Cerebellar cortex (tissue), 1 donor: ENCODE measurements at regions not wholly inside any gene's neighbourhood (a gene's known extent, or its start where the extent isn't known, plus 50 kb on each side); places are given as distances from the start of the nearest gene placed in this dataset.
A peak's percentile ranks its signal among the peaks of the same experiment; 100 is the strongest.

Experiments
- DNase-seq: peaks from one replicate; pipeline ENCODE4 v3.0.0-alpha.2; 2015; ENCODE audit warnings: low spot score

DNA sequence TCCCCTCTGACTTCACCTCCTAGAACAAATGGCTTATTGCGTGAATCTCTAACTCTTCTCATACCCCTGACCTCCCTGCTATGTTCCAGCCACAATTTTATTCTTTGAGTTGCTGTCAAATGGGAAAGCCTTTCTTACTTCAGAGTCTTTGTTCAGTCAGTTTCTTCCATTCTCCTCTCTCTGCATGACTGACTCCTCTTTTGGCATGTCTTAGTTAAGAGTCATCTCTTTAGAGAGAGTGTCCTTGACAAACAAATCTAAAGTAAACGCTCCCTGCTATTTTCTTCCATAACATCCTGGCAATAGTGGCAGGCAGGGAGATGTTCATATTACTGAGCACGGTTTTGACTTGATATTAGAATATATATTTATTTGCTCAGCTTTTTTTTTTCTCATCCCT lies 170.7 kb upstream of the ERBB4 start:
- no peak for DNase-seq

- DNase-seq: no peak
Measured at GRCh38 chr2:212708355-212708754, 169.8 kb upstream of the ERBB4 start.

DNA sequence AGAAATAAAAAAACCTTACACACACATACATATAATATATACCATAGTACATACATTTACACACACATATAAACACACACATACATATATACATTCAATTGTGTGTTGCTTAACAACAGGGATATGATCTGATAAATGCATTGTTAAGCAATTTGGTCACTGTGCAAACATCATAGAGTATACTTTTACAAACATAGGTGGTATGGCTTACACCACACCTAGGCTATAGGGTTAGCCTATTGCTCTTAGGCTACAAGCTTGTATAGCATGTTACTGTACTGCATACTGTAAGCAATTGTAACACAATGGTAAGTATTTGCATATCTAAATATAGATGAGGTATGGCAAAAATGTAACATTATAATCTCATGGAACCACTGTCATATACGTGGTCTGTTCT lies 156.8 kb upstream of the ERBB4 start:
- DNase-seq: no peak

DNA sequence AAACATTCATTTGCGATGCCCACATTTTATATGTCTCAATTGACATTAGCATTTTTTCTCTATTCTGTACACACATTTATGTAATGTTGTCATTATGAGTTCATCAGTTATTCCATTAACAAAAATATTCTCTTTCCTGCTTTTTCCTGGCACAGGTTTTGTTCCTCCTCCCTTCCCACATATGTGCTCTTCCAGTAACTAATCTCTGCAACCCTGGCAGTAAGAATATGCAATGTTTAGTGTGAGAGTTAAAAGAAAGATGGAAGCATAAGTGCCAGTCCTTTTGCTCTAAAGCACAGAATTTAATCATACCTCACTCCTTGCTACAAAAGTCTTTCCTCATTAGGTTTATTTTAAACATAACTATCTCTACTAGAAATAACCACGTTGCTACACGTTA lies 155.8 kb upstream of the ERBB4 start:
- DNase-seq: no peak

DNA sequence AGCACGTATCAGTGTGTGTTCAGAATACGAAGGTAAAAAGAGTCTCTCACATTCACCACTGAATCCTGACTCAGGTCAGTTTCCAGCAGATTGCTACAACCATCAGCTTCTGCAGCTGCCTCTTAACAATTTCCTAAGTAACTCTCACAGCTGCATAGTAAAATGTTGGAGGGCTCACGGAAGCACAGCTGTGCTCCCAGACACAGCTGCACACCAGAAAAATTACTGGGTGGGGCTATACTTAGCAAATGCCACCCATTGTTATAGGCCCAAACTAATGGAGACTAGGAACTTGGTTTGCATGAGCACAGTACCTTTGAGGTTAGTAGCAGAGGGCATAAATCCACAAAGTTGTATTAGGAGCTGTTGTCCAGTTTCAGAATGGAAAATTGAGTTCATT lies 153.9 kb upstream of the ERBB4 start:
- DNase-seq: no peak

DNA sequence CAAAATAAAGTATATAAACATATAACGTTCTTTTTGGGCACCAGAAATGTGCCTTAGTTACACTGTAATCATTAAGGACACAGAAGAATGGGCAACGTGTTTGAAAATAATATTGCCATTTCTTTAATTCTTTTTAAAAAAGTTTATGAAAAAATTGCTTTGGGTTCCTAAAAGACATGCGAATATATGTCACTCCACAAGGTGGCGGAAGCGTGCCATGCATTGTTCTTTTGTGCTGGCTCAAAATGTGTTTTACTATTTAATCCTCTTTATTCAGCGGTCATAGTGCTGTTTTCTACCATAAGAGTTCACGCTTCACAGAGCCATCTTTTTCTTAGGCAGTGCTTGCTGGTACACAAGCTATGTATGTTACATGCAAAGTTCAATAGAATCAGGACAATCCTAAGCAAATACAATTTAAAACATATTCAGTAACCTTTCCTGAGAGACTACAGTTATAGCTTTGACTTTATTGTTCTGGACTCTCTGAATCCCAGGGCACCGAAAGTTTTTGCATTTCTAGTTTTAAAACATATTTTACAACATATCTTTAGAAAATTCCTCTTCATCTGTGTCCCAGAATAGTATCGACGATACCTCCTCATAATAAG lies 147.8 kb upstream of the ERBB4 start:
- peak; percentile 49 for DNase-seq

DNA sequence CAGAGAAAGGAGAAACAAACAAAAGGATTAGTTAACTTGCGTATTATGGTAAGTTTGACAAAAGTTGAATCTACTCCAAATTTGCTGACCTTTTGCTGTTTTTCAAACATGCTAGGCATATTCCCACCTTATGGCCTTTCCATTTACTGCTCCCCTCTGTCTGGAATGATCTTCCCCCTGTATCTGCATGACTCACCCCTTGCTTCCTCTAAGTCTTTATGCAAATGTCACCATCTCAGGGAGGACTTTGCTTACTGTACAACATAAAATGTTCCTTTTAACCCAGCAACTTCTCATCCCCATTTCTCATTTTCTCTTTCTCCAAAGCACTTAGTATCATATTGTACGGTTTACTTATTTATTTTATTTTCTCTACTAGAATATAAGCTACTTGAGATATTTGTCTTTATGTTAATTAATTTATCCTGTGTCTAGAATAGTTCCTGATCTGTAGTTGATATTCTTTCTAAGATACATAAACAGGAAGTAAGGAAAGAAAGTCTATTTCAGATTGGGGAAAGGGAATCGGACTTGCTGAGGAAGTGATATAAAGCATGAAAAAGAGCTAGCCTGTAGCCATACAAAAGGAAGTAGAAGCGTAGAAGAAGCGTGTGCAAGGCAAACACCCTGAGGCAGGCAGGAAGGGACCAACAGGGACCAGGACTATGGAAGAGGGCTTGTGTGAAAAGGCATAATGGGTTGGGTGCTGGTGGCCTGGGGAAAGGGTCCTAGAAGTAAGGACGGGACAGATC lies 144.9 kb upstream of the ERBB4 start:
- no peak for DNase-seq

DNA sequence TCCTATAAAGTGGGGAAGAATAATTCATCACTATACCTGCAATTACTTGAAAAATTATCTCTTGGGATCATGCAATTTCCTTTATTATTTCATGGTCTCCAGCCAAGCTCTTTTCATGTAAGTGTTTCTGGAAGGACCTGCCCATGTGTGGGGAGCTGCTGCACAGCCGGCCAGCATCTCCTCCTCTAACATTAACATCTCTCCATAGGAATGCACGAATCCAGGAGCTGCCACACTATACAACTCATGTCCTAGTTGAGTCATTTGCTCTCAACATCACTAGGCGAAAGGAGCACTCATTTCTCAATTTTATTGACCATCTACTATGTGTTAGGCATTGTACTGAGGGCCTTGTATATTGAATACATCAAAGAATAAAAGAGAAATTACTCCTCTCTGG lies 144.3 kb upstream of the ERBB4 start:
- no peak for DNase-seq

- DNase-seq: no peak
Measured at GRCh38 chr2:212677466-212677865, 138.9 kb upstream of the ERBB4 start.

DNA sequence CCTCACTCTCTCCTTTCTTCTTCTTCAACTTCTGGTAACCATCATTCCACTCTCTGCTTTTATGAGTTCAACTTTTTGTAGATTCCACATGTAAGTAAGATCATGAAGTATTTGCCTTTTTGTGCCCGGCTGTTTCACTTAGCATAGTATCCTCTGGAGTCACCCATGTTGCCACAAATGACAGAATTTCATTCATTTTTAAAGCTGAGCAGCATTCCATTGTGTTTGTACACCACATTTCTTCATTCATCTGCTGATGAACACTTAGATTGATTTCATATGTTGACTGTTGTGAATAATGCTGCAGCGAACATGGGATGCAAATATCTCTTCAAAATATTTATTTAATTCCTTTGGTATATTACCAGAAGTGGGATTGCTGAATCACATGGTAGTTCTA lies 133.6 kb upstream of the ERBB4 start:
- no peak for DNase-seq

DNA sequence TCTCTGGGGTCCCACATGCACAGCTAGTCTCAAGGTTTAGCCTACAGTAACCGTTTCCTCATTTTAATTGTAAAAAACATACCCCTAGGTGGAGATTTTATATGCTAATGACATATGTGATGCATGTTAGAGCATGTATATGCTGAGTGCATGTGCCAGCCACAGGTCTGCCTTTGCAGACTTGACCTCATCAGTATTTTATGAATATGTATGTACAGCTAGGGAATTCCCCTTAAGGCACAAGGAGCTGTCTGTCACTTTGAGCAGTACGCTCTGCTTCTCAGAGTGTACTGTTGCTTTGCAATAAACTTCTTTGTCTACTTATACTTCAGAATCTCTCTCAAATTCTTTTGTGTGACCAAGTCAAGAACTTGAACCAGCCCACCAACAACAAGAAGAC lies 131.2 kb upstream of the ERBB4 start:
- DNase-seq: no peak

DNA sequence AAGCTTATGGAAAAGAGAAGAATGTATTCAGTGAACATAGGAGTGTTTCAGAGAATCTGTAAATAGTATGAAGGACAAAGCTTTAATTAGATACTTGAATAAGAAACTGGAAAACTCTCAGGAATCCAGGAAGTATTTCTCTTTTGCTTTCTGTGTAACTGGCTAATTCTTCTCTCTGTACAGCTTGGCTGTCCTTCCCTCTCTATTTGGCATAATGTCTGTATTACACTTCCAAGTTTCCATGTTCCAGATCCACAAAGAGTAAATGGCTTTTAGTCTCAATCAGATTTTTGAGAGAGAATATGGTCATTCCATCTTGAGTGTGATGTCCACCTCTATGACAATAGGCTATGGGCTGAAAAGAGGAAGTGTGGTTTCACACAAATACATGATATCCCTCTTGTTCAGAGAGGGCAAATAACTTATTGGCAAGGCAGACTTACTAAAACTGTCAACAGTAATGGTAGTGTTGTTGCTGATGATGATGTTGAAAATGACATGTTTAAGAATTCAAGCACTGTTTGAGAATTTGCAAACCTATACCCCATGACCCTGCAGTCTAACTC lies 129.2 kb upstream of the ERBB4 start:
- DNase-seq: peak; percentile 13

GRCh38 chr2:212665948-212666347 lies 127.3 kb upstream of the ERBB4 start:
- DNase-seq: no peak

DNA sequence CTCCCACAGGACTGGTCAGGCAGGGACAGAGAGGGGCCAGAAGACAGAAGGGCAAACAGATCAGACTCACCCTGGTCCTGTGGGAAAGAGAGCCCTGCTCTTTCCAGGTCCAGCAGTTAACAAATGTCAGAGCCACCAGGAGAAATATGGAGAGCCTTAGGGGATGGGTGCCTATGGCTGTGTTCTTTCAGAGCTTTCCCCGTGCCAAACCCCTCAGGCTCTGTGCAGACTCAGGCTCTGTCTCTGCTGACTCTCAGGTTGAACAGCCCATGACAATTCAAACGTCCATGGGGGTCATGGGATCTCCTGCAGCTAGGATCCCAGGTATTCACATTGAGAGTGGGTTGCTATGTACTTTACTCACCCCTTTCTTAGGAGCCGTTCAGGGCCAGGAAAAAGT lies 120.8 kb upstream of the ERBB4 start:
- no peak for DNase-seq

DNA sequence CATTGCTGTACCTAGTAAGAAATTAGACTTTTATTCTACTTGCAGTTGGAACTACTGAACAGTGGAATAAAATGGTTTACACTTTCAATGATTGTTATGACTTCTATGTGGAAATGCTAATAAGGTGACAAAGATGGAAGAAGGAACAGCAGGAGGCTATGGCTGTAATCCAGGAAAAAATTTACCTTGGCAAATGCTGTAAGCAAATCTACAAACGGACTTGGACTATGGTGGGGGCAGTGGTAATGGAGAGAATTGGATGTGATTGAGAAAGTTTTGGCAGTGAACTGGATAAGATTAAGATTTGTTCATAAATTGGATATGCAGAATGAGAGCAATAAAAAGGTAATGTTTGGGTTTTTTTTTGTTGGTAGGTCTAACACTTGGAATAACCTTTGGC lies 111.0 kb upstream of the ERBB4 start:
- DNase-seq: no peak

DNA sequence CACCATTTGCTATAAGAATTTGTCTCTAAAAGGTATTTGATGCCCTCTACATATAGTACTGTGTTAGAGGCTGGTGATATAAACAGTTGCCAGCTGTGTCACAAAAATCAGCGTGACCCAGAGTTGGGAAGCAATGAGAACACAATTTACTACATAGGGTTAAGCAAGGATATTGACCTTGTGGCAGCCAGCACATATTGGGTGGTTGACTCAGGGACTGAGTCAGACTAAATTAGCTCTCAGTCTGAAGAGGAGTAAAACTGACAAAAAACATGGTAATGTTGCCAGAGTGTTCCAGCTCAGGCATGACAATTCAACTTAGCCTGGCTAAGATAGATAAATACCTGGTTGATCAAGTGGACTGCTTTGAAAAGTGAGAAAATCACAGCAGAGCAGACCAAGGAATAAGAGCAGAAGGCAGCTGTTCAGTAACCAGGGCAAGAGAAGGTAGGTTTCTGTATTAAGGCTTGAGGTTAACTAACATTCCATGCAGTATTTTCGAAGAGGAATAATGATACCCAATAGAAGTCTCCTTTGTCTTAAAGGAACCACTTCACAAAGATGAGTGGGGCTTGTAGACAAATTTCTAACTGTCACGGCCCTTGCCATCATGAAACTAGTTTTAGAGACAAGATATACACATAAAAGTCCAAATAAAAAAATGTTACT lies 108.2 kb upstream of the ERBB4 start:
- DNase-seq: no peak

DNA sequence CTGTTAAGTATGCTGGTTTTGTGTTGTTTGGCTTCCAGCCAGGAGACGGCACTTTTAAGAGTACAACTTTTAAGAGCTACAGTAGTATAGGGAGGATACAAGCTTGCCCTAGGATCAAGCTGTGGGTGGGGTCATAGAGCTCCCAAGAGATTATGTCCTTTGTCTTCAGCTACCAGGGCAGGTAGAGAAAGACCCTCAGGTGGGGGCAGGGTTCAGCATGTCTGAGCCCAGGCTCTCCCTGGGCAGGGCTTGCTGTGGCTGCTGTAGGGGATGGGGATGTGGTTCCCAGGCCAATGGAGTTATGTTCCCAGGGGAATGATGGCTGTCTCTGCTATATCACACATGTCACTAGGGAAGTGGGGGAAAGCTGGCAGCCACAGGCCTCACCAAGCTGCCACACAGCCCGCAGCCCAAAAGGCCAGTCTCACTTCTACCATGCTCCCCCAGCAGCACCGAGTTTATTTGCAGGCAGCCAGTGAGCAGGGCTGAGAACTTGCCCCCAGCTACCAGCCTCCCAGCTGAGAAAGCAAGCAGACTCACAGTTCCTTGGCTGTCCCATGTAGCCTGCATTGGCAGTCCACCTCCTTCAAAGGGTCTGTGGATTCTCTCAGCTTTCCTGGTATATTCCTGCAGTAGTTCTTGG lies 105.7 kb upstream of the ERBB4 start:
- DNase-seq: no peak

- DNase-seq: no peak
Measured at GRCh38 chr2:212640428-212640827, 101.8 kb upstream of the ERBB4 start.

DNA sequence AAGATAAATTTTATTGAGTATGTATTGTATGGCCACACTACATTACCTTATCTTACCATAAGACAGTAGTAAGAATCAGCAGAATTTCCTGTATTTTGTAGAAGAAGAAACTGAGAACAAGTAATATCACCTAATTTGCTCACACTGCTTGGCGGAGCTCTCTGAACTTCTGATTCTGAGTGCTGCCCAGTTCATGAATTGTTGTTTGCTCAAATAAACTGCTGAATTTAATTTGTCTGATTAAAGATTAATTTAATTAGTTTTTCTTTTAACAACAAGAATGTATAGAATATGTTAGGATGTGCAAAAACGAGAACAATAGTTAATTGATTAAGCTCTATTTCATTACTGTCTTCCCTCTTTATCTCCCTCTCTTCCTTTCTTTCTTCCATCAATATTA lies 100.1 kb upstream of the ERBB4 start:
- DNase-seq: no peak

GRCh38 chr2:212628586-212628985 lies 90.0 kb upstream of the ERBB4 start:
- no peak for DNase-seq

DNA sequence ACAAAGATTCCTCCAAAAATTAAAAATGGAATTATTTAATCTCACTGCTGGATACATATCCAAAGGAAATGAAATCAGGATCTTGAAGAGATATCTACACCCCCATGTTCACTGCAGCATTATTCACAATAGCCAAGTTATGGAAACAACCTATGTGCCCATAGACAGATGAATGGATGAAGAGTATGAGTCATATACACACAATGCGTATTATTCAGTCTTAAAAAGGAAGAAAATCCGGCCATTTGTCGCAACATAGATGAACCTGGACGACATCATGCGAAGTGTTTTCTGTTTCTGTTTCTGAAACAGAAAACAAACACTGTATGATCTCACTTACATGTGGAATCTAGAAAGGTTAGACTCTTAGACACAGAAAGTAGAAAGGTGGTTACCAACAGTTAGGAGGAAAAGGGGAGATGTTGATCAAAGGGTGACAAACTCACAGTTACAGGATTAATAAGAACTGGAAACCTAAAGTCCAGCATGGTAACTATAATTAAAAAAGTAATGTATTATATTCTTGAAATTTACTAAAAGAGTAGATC lies 87.8 kb upstream of the ERBB4 start:
- DNase-seq: no peak

DNA sequence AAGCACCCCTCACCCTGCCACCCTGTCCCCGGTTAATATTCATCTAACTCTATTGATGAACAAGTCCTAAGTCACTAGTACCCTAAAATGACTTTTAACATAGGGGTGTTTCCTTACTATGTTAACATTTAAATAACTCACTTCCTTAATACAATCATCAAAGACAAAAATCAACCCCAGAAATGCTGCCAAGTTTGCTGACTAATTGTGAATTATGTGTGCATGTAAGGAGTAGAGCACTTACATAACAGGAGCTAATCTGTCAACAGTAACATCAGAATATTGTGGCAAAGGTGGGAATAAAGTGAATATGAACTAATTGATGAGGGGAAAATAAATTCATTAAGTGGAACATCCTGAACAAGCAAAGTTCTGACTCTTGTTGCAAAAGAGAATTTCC lies 81.4 kb upstream of the ERBB4 start:
- no peak for DNase-seq
